Islet of Langerhans (tissue), 1 donor: ENCODE measurements at regions not wholly inside any gene's neighbourhood (a gene's known extent, or its start where the extent isn't known, plus 50 kb on each side); places are given as distances from the start of the nearest gene placed in this dataset.
A peak's percentile ranks its signal among the peaks of the same experiment; 100 is the strongest.

Experiments used
- FAIRE-seq: peaks from one replicate; lab custom pipeline; 2011; peaks lifted over from hg19 to GRCh38; lab: Jason Lieb, UNC

DNA sequence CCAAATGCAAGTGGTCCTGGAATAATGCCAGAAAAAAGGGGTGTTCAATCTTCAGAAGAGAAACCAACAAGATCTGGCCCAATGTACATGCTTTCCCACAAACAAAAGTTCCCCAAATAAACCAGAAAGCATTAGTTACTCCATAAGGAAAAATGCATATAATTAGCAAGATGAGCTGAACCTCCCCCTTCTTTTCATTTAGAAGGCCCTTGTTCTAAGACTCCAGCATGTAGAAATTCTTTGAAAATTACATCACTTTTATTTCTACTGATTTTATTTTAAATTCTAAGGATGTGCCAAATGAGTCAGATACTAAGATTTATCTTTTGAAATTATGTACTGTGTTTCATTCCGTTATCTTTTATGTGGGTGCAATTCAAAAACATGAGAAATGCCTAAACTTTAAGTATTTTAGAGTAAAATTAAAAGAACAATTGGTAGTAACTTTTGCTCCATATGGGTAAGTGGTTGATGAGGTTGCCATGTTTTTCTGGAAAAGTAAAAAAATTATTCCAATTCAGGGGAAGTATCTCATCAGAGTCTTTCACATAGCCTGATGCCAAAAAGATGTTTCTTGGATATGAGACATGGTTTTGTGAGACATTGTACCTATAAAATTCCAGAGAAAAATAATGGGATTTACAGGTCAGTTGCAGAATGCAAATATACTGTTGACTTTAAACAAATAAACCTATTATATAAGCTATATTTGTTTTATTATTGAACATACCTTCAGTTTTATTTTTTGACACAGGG lies 106.5 kb upstream of the CCDC112 start:
- no peak for FAIRE-seq

DNA sequence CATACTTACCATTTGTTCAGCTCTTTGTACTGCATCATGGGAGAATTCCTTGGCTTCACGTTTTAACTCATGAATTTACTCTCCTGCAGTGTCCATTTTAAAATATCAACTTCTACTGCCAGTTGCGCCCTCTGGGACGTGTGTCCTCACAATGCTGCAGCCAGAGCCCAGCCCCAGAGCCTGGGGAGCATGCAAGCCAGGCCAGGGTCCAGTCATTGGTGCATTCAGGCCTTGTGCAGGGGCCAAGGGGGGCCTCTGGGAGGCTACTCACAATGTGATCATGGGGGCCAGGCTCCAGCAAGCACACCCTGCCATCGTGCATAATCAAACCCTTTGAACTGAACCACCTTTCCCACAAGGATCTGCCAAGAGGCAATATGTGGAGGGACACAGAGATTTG lies 105.6 kb upstream of the CCDC112 start:
- no peak for FAIRE-seq

DNA sequence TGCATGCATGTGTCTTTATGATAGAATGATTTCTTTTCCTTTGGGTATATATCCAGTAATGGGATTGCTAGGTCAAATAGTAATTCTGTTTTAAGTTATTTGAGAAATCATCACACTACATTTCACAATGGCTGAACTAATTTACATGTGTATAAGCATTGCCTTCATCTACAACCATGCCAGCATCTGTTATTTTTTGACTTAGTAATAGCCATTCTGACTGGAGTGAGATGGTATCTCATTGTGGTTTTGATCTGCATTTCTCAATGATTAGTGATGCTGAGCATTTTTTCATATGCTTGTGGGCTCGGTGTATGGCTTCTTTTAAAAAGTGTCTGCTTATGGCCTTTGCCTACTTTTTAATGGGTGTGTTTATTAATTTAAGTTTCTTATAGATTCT lies 102.3 kb upstream of the CCDC112 start:
- FAIRE-seq, result no peak

DNA sequence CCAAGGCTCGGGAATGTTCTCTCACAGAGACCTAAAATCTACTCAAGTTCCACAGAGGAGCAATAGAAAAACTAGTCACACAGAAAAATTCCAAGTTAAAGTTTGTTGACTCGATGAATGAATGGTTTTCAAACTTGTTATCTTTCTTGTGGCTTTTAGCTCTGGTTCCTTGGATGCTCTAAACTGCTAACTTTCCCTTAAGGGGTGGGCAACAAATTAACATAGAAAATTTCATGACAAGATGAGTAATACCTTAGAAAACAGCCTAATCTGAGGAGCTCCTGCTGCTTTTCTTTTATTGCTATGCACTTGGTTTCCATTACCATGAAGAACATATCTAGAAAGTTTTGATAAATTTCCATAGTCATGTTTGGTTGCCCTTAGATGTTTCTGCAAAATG lies 100.2 kb upstream of the CCDC112 start:
- FAIRE-seq, result no peak

DNA sequence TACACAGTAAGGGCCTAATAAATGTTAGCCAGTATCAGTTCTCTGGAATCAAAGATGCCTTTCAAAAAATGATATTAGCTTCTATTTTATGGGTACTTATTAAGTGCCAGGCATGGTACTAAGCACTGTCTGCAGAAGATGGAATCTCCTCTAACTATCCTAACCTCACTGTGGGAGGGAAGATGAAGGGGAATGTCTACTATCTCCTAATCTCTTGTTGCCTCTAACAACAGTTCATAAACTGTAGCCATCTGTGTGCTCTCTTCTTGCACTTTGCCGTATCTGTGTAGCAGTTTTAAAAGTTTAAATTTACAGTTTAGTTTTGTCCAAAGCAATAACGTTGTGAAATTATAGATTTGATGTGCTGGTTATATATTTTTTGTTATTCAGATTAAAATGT lies 99.6 kb upstream of the CCDC112 start:
- no peak for FAIRE-seq

DNA sequence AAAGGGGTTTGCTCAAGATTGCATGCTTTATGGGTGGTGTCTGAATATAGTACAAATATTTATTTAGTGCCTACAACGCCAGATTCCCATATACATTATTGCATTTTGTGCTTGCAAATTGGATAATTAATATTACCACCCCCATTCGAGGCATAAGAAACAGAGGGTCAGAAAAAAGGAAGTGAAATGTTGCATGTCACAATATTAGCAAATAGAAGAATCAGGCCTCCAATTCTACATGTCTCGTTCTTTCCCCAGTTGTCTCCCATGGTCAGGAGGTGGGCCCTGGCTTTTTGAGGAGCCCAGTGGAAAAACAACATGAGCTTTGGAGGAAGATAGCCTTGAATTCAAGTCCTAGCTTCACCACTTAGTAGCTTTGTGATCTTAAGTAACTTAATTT lies 98.1 kb upstream of the CCDC112 start:
- no peak for FAIRE-seq

DNA sequence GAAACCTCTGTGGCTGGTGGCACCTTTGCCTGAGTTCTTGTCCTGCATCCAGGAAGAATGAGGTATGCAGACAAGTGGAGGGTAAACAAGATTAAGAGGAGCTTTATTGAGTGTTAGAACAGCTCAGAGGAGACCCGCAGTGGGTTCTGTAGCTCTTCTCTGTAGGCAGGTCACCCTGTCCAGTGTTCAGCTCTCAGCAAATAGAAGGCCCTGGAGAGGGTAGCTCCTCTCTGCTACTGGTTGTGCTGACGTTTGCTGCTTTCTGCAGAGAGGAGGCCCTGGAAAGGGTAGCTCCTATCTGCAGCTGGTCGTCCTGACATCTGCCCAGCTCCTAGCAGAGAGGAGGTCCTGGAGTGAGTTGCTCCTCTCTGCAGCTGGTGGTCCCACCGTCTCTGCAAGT lies 96.8 kb upstream of the CCDC112 start:
- FAIRE-seq, result no peak

DNA sequence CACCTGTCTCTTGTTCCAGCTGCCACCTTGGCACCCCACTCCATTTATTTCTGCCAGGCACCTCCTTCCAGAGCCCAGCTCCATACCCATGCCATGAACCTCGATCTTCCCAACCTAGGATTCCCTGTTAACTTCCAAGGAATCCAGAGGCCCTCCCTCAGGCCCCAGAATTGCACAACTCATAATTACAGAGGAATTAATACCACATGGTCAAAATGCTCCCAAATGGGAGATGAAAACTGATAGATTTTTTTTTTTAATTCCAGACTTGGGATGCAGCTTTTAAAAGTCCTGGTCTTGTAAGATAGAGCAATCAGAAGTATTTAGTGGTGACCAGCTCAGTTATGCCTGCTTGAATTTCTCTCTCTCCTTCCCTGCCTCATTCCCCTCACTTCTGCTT lies 96.2 kb upstream of the CCDC112 start:
- no peak for FAIRE-seq

DNA sequence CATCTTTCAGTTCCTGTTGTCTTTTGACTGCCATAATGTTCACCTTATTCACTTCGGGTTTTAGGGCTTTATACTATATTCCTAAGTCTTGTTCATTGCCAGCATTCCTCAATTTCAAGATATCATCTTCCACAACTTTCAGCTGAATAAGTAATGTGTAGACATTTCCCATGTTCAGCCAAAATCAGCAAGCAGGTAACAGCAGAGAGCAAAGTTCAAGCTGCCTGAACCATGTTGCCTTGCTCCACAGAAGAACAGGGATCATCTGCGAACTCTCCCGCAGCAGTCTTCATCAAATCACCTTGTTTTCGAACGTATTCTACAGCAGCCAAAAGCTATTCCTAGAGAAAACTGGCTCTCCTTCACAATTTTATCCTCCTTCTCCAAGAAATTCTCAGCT lies 95.3 kb upstream of the CCDC112 start:
- no peak for FAIRE-seq

DNA sequence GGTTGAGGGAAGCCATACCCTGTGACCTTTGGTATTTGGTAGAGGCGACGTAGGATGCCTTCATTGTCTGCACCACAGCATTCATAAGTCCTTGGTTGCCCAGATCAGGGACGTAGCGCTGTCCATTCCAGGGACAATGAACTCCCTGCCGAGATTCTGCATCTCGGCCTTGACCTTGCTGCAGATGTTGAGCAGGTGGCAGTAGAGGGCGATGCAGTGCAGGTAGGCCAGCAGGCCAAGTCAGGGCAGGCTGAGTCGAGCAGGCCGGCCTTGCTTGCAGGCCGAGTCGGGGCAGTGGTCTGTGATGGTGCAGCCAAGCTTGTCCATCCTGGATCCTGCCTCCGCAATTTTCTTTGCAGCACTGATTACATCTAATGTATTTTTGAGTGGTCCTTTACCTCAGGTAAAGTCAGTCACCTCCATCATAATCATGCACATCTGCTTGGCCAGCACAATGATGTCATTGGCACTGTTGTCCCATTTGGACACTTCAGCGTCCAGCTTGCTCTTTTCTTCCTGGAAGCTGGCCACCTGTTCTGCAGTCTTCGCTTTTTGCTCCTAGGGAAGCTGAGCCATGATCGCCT lies 93.4 kb upstream of the CCDC112 start:
- FAIRE-seq, result no peak

DNA sequence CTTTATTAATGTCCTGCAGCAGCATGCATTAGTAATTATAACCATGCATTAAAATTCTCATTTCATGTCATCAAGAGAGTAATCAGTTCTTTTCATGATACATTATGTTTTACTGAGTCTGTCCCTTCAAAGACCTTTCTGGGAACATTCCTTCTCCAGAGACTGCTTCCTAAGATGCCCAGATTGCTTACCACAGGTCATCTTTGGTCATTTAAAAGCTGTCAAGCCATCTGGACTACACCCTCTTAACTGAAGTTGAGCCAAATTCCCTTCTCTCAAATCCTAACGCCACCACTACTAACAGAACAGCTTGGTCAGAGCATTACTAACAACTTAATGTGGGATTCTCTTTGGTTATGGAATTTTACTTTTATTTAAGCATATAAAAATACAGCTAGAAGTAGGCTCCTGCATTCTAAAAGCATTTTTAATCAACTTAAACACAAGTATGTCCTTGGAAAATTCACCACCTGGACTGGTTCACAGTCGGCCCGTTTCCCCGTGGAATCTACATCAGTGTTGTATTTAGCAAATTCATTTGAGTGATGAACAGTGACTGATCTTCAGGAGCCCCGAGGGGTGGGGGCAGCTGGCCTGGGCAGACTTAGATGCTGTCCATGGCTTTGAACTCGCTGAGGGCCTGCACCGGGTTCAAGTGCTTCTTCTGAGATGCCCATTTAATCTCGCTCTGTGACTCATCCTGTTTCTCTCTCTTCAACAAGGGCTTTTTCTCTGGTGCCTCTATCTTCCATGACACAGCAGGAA lies 92.8 kb upstream of the CCDC112 start:
- no peak for FAIRE-seq

DNA sequence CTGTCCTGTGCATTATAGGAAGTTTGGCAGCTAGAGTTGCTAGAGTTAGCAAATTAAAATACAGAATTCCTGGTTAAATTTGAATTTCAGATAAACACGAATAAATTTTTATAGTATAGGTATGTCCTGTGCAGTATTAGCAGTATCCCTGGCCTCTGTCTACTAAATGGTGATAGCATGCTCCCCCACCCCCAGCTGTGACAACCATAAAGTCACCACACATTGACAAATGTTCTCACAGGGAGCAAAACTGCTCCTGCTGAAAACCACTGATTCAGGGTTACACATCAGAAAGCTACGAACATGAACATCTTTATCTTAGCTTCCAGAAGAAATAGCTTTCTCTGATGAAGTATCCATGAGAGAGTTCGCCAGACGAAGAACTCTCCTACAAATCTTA lies 91.8 kb upstream of the CCDC112 start:
- no peak for FAIRE-seq

DNA sequence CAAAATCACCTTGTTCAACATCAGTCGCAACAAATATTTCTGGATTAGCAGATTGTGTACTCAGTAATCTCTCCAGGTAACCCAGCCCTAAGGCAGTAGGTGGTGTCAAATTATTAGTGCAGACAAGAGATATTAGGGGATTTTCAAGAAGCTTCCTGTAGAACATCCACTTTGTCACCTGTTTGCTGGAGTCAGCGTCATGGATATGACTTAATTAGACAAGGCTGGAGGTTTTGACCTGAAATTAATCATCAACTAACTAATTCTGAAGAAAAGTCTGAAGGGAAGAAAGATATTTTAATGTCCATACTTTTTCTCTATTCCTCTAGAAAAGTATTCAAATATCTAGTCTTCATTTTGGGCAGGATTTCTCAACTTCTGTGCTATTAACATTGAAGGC lies 91.4 kb upstream of the CCDC112 start:
- FAIRE-seq, result no peak

DNA sequence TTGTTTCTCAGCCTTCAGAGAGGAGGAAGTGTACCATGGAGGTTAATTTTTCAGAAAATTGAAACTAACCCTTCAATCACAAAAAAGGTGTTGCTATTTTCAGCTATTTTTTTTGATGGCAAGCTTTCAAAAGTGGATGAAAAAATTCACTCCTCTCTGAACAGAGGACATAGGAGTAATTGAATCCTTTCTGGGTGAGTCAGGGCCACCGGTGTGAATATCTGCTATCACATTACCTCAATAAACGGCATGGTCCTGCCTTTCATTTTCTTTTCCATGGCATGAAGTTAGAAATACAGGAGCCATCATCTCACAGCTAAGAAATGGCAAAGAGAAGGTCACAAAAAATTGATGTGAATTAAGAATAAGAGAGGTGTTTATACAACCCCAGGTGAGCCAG lies 90.2 kb upstream of the CCDC112 start:
- FAIRE-seq, result no peak

DNA sequence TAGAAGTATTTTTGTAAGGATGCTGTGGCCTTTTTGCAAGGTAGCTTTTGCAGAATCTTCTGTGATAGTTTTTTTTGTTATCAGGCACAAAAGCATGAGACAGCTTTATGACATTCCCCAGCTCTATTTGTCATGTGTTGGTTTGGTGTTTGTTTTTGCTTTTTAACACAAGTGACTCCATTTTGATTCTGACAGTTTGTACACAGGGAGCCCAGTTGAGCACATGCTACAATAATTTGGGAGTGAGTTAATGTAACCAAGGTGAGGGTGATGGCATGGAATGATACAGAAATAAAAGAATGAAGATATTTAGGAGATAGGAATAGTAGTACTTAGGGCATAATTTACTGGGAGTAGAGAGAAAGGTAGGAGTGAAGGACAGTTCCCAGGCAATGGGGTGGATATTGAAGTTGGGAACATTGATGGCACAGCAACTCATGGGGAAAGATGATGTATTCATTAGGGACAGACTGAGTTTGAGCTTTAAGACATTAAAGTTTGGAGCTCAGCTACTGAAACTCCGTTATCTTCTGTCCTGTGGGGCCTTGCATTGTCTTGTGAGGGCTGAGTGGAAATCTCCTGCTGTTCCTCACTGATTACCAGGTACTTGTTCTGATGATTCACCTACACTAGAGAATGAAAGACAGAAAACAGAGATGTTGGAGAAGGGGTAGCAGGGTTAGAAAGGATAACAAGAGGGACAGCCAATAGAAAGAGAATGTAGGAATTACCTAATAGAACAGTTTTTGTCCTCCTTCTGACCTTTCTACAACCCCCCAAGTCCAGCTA lies 88.3 kb upstream of the CCDC112 start:
- no peak for FAIRE-seq

DNA sequence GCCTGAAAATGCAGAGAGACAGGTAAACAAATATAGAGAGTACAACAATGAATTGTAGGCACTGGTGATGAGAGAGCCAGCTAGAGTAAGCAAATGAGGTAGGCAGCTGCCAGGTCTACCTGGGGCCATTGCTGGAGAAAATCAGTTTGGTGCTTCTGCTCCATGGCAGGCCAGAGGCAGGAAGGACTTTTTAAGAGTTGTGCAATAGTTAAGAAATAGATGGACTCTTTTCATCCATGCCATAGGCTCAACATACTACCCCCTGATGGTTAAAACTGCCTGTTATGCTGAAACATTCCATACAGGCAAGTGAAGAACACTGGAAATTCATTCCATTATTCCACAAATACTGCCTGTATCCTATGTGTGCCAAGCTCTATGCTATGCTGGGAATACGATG lies 86.5 kb upstream of the CCDC112 start:
- no peak for FAIRE-seq

DNA sequence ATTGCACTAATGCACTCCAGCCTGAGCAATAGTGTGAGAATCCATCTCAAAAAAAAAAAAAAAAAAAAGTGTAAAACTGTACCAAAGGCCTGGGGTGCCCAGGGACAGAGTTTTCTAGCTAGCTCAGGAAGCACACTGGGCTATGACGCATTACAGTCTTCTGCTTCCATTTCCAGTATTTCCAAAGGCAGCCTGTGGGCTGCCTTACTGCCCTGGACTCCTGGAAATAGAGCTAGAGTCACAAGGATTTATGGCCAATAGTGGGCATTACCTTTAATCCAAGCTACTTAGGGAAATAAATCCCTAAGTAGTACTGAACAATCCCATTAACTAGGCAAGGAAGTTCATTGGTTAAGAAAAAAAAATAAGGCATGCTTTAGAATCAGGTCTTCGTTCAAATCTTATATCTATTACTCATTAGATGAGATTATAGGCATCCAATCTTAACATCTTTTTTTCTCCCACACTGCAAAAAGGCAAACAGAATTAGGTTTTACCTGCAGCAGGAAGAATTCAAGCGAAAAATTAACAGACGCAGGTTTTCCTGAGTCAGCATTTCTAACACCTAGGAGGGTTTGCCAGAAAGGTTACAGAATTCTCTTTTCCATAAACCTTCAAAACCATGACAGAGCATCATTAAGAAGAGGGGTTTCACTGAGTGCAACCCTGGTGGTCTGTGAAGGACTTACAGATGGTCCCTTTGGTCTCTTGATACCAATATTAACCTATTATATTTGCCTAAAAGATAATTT lies 85.6 kb upstream of the CCDC112 start:
- FAIRE-seq, result peak; percentile 100

DNA sequence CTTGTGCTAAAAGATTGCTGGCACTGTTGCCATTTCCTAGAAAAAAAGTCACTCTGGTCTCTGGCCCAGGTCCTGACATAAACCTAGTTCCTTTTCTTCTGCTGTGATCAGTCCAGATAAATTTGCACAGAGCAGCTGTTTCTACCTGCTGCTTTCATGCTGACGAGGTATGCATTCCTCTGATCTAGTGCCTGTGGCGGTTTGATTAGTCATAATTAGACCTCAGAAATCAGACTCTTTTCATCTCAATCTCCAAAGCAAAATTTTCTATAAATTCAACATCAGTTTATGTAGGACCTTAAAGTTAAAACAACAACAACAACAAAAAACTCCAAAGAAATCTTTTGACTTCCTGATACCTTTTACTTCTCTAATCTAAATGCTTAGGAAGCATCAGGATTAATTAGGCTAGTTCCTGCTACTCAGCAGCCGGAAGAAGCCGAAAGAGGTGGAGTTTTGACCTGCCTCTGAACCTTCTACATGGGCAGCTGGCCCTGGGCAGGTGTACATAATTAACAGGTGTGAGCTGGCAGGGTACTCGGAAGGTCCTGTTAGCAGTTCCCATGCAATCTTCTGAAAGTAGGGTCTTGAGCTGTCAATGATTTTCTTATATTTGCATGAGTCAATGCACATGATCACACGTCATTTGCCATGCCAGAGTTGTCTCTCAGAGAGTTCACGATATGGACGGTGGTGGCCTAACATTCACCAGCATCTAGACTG lies 83.3 kb upstream of the CCDC112 start:
- peak; percentile 36 for FAIRE-seq

DNA sequence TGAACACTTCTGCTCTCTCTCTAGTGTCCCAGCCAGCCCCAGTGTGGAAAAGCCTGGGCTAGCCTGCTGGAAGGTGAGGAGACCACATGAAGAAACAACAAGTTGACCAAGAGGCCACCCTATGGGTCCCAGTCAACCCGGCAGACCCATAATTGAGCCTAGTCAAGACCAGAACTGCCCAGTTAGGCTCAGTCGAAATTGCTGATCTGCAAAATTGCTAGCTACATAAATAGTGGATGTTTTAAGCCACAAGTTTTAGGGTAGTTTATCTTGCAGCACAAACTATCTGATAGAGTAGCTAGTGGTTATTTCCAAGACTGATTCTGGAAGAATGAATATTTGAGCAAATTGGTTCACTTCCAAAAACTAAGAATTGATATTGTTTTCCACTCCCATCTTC lies 82.3 kb upstream of the CCDC112 start:
- no peak for FAIRE-seq

DNA sequence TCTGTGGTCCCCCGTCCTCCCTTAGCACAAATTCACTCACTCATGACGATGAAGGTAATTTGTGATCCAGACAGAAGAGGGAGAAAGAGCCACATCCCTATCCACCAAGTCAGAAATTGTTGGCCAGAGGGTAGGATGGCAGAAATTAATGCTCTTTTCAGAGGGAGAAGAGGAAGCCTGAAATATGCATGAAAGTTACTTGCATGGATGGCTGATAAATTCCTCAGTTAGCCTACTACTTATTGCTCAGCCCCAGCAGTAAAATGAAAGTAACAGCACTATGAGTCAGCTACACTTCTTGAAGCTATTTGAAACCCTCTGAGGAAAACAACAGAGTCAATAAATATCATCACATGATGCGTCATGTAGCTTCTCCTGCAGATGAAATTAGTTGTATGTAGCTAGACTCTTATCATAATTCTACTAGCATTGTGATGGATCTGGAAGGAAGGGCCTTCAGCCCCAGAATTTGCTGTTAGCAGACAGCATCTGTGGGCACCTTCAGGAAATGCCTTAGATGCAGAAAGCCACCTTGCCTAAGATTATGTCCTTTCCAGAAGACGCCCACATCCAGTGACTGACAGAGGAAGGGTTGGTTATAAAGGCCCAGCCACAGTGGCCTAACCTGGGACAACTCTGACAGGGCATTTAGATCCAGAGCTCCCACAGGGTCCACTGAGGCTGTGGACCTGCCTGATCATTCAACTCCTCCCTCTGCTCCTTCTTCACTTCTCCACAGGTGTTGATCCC lies 81.2 kb upstream of the CCDC112 start:
- no peak for FAIRE-seq

DNA sequence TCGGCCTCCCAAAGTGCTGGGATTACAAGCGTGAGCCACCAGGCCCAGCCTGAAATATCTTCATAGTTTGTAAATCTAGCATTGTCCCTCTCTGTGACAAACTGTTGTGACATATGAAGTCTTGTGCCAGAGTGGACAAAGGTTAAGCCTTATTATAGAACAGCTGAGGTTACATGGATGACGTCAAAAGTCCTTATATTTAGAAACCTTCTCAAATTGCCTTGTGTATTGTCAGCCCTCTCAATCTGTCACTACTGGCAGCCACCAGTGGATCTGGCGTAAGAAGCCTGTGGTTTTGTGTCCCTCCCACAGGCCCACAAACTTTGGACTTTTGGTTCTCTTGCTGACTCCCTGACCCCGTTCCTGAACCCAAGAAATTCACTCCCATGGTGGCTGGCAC lies 79.4 kb upstream of the CCDC112 start:
- FAIRE-seq, result no peak
